RWPE2 (cell line): ENCODE measurements at regions not wholly inside any gene's neighbourhood (a gene's known extent, or its start where the extent isn't known, plus 50 kb on each side); places are given as distances from the start of the nearest gene placed in this dataset.

ENCODE experiments used
- ATAC-seq: fragments of 200-7000 bp; cut with Tn5 transposase; 3 replicates; pipeline ENCODE4 v1.9.1; 2021; ENCODE audit warnings: low read depth
- DNase-seq: peaks from one replicate; pipeline ENCODE4 v3.0.0-alpha.2; 2020; ENCODE audit warnings: low spot score
- H3K27ac ChIP-seq: fragments of 450-650 bp; 2 replicates; pipeline ENCODE4 v1.5.1; 2017; ENCODE audit warnings: mild to moderate bottlenecking; ENCODE audit not compliant: poor library complexity, severe bottlenecking
- H3K27me3 ChIP-seq: fragments of 250-450 bp; sonication (Bioruptor Pico); 2 replicates; pipeline ENCODE4 v1.5.1; 2021; ENCODE audit warnings: mild to moderate bottlenecking, moderate library complexity; ENCODE audit not compliant: insufficient read depth, poor library complexity, severe bottlenecking
- H3K36me3 ChIP-seq: fragments of 250-450 bp; sonication (Bioruptor Pico); 2 replicates; pipeline ENCODE4 v1.5.1; 2020; ENCODE audit warnings: low read depth, mild to moderate bottlenecking, moderate library complexity
- H3K4me1 ChIP-seq: fragments of 250-450 bp; sonication (Bioruptor Pico); 2 replicates; pipeline ENCODE4 v1.5.1; 2021; ENCODE audit warnings: mild to moderate bottlenecking, moderate library complexity; ENCODE audit not compliant: insufficient read depth, poor library complexity, severe bottlenecking
- H3K4me3 ChIP-seq: fragments of 250-450 bp; sonication (Bioruptor Pico); 2 replicates; pipeline ENCODE4 v1.5.1; 2021; ENCODE audit warnings: mild to moderate bottlenecking, moderate library complexity; ENCODE audit not compliant: severe bottlenecking
- H3K9me3 ChIP-seq: fragments of 250-450 bp; sonication (Bioruptor Pico); 2 replicates; pipeline ENCODE4 v1.5.1; 2021; ENCODE audit warnings: mild to moderate bottlenecking, moderate library complexity; ENCODE audit not compliant: severe bottlenecking
- CTCF ChIP-seq: fragments of 450-650 bp; IDR thresholded peaks from one replicate; pipeline ENCODE4 v1.5.1; 2017; ENCODE audit warnings: mild to moderate bottlenecking, moderate library complexity; ENCODE audit not compliant: poor library complexity, severe bottlenecking

DNA sequence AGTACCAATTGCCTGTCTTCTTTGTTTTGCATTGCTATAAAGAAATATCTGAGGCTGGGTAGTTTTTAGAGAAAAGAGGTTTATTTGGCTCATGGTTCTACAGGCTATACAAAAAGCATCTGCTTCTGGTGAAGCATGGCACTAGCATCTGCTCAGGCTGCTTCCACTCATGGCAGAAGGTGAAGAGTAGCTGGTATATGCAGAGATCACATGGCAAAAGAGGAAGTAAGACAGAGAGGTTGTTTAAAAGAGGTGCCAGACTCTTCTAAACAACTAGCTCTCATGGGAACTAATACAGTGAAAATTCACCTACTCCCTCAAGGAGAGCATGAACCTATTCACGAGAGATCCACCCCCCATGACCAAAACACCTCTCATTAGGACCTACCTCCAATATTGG lies 56.7 kb upstream of the GUCA2B start:
- no peaks in the 10 kb centered on the region for H3K4me1 ChIP-seq
- H3K36me3 ChIP-seq: no peaks in the 10 kb centered on the region
- H3K27me3 ChIP-seq: peaks cover 26% of the 10 kb centered on the region
- no peak overlapping the region for H3K4me3 ChIP-seq
- DNase-seq: no peak
- no peak for TF ChIP-seq CTCF
- H3K27ac ChIP-seq: no peak overlapping the region
- ATAC-seq: no peak
- H3K9me3 ChIP-seq: no peaks in the 10 kb centered on the region

GRCh38 chr1:42089246-42089645 lies 64.0 kb upstream of the GUCA2B start:
- DNase-seq (no peak), ATAC-seq (no peak)
- Histone ChIP-seq H3K27ac (no peak overlapping the region), H3K4me1 (no peaks in the 10 kb centered on the region), H3K36me3 (no peaks in the 10 kb centered on the region), H3K9me3 (no peaks in the 10 kb centered on the region), H3K4me3 (no peak overlapping the region), H3K27me3 (no peaks in the 10 kb centered on the region)
- no peak for TF ChIP-seq CTCF

DNA sequence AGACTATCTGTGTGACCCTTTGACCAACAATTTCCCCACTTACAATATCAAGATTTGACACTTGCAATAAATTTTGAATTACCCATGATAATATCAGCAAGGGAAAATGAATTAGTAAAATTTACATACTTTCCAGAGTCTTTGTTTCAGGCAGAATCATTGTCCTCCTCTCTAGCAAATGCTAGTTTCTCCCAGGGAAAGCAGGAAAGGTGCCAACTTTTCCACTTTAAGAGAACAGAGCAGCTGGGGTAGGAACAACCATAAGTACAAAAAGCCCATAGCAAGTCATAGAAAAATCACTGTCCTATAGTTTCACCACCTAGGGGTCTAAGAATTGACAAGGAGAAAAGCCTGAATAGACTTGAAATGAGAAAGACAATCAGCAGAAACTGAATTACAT lies 67.1 kb upstream of the GUCA2B start:
- ATAC-seq (no peak), DNase-seq (no peak)
- Histone ChIP-seq H3K36me3 (no peaks in the 10 kb centered on the region), H3K27ac (no peak overlapping the region), H3K4me3 (no peak overlapping the region), H3K4me1 (no peaks in the 10 kb centered on the region), H3K27me3 (no peaks in the 10 kb centered on the region), H3K9me3 (no peaks in the 10 kb centered on the region)
- TF ChIP-seq CTCF: no peak

- TF ChIP-seq CTCF: no peak
- no peaks in the 10 kb centered on the region for H3K36me3 ChIP-seq
- no peak for ATAC-seq
- H3K27ac ChIP-seq: no peak overlapping the region
- no peak overlapping the region for H3K4me3 ChIP-seq
- no peaks in the 10 kb centered on the region for H3K4me1 ChIP-seq
- no peak for DNase-seq
- H3K9me3 ChIP-seq: no peaks in the 10 kb centered on the region
- no peaks in the 10 kb centered on the region for H3K27me3 ChIP-seq
Observed at GRCh38 chr1:42085596-42085995, 67.6 kb upstream of the GUCA2B start.

DNA sequence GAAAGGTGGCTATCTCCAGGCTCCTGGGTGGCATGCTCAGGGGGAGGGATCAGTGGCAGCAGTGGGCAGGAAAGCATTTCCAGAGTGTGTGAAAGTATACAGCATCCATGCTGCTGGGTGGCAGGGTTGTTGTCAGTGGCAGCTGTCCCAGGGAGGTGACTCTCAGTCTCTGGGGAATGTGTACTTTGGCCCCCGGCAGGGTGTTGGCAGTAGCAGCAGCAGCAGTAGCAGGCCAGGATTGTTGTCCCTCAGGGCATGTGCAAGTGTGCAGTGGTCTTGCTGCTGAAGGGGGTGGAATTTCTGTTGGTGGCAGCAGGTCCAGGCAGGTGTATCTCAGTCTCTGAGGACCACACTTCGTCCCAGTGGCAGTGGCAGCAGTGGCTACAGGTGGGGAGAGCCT lies 71.7 kb upstream of the GUCA2B start:
- TF ChIP-seq CTCF: no peak
- ATAC-seq: no peak
- peaks cover 7% of the 10 kb centered on the region for H3K27me3 ChIP-seq
- H3K9me3 ChIP-seq: no peaks in the 10 kb centered on the region
- H3K4me1 ChIP-seq: no peaks in the 10 kb centered on the region
- H3K27ac ChIP-seq: no peak overlapping the region
- H3K36me3 ChIP-seq: no peaks in the 10 kb centered on the region
- DNase-seq: no peak
- no peak overlapping the region for H3K4me3 ChIP-seq
